Ishikawa (cell line): ENCODE measurements at regions not wholly inside any gene's neighbourhood (a gene's known extent, or its start where the extent isn't known, plus 50 kb on each side); places are given as distances from the start of the nearest gene placed in this dataset.

ENCODE experiments used
- CEBPB ChIP-seq: IDR thresholded peaks from 2 replicates; pipeline ENCODE4 v1.6.1; 2012
- CREB1 ChIP-seq: IDR thresholded peaks from 2 replicates; pipeline ENCODE4 v1.6.1; 2012; ENCODE audit warnings: low read depth
- EGR1 ChIP-seq: IDR thresholded peaks from 2 replicates; pipeline ENCODE4 v1.6.1; 2012
- EP300 ChIP-seq: IDR thresholded peaks from 2 replicates; pipeline ENCODE4 v1.6.1; 2012; ENCODE audit warnings: borderline replicate concordance
- FOXM1 ChIP-seq: IDR thresholded peaks from 2 replicates; pipeline ENCODE4 v1.6.1; 2012; ENCODE audit warnings: low read depth, borderline replicate concordance
- NFIC ChIP-seq: IDR thresholded peaks from 2 replicates; pipeline ENCODE4 v1.6.1; 2012
- RAD21 ChIP-seq: IDR thresholded peaks from 2 replicates; pipeline ENCODE4 v1.6.1; 2012; ENCODE audit warnings: low read depth
- TAF1 ChIP-seq: IDR thresholded peaks from 2 replicates; pipeline ENCODE4 v1.6.1; 2012; ENCODE audit warnings: low read depth, mild to moderate bottlenecking
- TCF12 ChIP-seq: IDR thresholded peaks from 2 replicates; pipeline ENCODE4 v1.6.1; 2012; ENCODE audit warnings: low read depth
- TEAD4 ChIP-seq: IDR thresholded peaks from 2 replicates; pipeline ENCODE4 v1.6.1; 2012
- YY1 ChIP-seq: IDR thresholded peaks from 2 replicates; pipeline ENCODE4 v1.6.1; 2012; ENCODE audit warnings: low read depth
- ZBTB7A ChIP-seq: IDR thresholded peaks from 2 replicates; pipeline ENCODE4 v1.6.1; 2012; ENCODE audit warnings: low read depth
- TF ChIP-seq, protein P1 (sequence below): IDR thresholded peaks from 2 replicates; pipeline ENCODE4 v1.6.1; 2012
- TF ChIP-seq, protein P2 (sequence below): IDR thresholded peaks from 2 replicates; pipeline ENCODE4 v1.6.1; 2012; ENCODE audit warnings: low read depth, mild to moderate bottlenecking
- TF ChIP-seq, protein P3 (sequence below): IDR thresholded peaks from 2 replicates; pipeline ENCODE4 v1.6.1; 2012

DNA sequence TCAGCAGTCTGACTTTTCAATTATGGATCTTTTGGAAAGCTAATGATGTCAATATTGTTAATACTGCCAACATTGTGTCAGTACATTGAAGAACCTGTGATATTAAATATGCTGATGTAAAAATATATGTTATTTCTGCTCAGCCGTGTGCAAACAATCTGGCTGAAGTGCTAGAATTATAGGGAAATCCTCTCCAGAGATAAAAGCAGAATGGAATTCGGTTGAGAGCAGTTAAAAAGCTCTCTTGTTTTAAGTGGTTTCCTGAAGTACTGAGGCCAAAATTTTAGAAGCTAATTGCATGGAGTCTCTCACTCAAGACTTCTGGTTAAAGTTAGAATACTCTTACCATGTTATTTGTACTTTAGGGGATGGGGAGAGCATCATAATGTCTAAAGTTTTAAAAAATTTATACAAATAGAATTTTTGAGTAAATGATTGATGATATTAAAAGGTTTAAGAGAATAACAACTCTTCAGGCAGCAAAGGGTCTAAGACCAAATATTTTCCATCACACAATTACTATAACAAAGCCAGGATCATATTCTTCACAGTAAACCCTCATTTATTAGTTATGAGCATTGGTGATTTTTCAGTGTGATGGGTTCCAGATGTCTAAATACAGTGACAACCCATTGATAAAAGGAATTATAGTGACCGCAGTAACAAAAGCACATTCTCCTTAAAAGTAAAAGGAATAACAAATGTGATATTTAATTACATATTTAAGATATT, 834.2 kb upstream of the CXADR start:
- TF ChIP-seq TEAD4, result no peak
- no peak for TF ChIP-seq EP300
- TF ChIP-seq FOXM1, result no peak
- no peak for TF ChIP-seq EGR1
- TF ChIP-seq, protein P1, sequence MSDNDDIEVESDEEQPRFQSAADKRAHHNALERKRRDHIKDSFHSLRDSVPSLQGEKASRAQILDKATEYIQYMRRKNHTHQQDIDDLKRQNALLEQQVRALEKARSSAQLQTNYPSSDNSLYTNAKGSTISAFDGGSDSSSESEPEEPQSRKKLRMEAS, result no peak

DNA sequence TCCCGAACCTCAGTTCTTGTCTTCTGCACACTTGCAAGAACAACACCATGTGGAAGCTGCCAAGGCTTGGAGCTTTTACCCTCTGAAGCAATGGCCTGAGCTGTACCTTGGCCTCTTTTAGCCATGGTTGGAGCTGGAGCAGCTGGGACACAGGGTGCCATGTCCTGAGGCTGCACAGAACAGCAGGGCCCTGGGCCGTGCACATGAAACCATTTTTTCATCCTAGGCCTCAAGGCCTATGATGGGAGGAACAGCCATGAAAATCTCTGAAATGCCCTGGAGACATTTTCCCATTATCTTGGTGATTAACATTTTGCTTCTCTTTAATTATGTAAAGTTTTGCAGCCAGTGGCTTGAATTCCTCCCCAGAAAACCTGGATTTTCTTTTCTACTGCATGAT, 817.8 kb upstream of the CXADR start:
- no peak for TF ChIP-seq NFIC
- no peak for TF ChIP-seq RAD21
- no peak for TF ChIP-seq TCF12
- no peak for TF ChIP-seq TAF1
- TF ChIP-seq YY1, result no peak
- TF ChIP-seq, protein P2, sequence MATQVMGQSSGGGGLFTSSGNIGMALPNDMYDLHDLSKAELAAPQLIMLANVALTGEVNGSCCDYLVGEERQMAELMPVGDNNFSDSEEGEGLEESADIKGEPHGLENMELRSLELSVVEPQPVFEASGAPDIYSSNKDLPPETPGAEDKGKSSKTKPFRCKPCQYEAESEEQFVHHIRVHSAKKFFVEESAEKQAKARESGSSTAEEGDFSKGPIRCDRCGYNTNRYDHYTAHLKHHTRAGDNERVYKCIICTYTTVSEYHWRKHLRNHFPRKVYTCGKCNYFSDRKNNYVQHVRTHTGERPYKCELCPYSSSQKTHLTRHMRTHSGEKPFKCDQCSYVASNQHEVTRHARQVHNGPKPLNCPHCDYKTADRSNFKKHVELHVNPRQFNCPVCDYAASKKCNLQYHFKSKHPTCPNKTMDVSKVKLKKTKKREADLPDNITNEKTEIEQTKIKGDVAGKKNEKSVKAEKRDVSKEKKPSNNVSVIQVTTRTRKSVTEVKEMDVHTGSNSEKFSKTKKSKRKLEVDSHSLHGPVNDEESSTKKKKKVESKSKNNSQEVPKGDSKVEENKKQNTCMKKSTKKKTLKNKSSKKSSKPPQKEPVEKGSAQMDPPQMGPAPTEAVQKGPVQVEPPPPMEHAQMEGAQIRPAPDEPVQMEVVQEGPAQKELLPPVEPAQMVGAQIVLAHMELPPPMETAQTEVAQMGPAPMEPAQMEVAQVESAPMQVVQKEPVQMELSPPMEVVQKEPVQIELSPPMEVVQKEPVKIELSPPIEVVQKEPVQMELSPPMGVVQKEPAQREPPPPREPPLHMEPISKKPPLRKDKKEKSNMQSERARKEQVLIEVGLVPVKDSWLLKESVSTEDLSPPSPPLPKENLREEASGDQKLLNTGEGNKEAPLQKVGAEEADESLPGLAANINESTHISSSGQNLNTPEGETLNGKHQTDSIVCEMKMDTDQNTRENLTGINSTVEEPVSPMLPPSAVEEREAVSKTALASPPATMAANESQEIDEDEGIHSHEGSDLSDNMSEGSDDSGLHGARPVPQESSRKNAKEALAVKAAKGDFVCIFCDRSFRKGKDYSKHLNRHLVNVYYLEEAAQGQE, result no peak
- TF ChIP-seq, protein P3, sequence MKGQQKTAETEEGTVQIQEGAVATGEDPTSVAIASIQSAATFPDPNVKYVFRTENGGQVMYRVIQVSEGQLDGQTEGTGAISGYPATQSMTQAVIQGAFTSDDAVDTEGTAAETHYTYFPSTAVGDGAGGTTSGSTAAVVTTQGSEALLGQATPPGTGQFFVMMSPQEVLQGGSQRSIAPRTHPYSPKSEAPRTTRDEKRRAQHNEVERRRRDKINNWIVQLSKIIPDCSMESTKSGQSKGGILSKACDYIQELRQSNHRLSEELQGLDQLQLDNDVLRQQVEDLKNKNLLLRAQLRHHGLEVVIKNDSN, result no peak
- TF ChIP-seq EGR1, result no peak
- no peak for TF ChIP-seq FOXM1
- no peak for TF ChIP-seq TEAD4
- TF ChIP-seq EP300, result no peak
- TF ChIP-seq ZBTB7A, result no peak
- no peak for TF ChIP-seq CEBPB
- TF ChIP-seq CREB1, result no peak
- TF ChIP-seq, protein P1, result no peak

DNA sequence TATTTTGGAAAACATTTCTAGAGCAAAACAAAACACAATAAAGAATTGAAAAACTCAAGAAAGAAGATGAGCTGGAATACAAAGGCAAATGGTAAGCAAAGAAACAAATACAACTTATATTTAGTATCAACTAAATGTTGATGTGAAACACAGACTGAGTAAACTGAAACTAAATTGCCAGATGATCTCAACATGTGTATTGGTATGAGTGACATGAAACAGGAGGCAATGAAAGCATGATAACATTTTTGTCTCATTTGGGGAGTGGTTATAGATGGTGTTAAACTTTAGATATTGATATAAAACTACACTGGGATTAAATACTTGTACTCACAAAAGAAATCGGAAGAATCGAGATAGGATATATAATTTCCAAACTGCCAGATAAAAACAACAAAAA, 805.6 kb upstream of the CXADR start:
- TF ChIP-seq, protein P2, result no peak
- no peak for TF ChIP-seq CEBPB
- no peak for TF ChIP-seq CREB1
- TF ChIP-seq EGR1, result no peak
- TF ChIP-seq EP300, result no peak
- no peak for TF ChIP-seq RAD21

DNA sequence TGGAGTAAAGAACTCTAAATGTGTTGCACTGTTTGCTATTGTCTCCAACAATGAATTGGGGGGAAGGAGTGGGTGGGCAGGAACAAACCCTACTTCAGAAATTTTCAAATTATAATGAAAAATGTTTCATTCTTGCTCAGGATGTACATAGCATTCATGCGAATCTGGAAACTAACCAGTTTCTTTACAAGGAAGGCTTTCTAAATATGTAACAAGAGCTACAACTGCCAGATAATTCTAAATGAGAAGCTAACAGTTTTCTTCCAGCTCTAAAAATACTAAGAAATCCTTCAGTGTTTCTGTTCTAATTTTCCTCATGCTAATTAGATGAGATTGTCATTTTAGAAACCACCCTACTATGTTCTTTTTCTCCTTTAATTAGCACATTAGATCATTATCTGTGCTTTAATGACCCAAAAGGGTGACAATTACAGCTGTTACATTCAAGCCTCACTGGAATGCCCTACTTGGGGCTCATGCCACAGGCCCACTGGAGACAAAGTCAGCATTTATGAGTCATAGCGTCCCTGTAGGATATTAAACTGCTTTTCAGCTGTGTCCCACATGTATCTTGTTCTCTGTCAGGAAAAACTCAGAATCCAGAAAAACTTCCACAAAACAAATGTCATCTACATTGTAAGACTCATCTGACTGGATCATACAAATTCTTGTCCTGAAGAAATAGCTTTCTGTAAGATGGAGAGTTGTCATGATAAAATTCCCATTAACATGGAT, 804.6 kb upstream of the CXADR start:
- TF ChIP-seq TEAD4 (no peak), CEBPB (no peak), EP300 (no peak), NFIC (no peak), FOXM1 (no peak), RAD21 (no peak)

DNA sequence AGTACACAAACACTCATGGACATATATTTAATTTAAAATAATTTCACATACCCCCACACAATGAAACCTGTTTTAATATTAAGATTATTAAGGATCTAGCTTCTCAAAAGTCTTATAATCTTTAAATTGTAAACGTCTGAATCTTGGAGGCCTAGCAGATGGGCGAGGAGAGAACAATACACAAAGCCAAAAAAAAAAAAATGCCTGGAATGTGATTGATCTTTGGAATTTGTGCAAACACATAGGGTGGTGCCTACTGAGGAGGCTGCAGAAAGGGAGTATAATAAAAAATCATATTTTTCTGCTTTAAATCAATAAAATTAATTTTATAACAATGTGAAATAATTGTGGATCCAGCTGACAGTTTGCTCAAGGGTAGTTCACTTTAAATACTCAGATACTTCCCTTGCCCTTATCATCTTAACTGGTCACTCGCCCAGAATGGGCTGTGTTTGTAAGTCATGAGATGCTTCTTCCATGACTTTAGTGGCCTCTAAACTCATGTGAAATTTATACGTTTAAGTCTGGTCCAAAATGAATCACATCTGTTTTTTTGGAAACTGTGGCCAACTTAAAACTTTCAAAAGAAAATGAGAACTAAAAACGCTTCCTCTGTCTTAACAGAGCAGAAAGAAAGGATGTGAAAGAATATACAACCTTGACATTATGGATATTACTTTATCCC, 802.8 kb upstream of the CXADR start:
- TF ChIP-seq YY1, result no peak
- TF ChIP-seq, protein P2, result no peak
- no peak for TF ChIP-seq NFIC
- TF ChIP-seq TEAD4, result peak; percentile 38; the same call in 1 of the 2 replicates
